HG03520 (cell line): ENCODE measurements at regions not wholly inside any gene's neighbourhood (a gene's known extent, or its start where the extent isn't known, plus 50 kb on each side); places are given as distances from the start of the nearest gene placed in this dataset.

ENCODE experiments used
- ATAC-seq: cut with Tn5 transposase; IDR thresholded peaks from one replicate; pipeline ENCODE4 v1.9.1; 2021; ENCODE audit warnings: mild to moderate bottlenecking, moderate library complexity; ENCODE audit not compliant: unreplicated experiment

DNA sequence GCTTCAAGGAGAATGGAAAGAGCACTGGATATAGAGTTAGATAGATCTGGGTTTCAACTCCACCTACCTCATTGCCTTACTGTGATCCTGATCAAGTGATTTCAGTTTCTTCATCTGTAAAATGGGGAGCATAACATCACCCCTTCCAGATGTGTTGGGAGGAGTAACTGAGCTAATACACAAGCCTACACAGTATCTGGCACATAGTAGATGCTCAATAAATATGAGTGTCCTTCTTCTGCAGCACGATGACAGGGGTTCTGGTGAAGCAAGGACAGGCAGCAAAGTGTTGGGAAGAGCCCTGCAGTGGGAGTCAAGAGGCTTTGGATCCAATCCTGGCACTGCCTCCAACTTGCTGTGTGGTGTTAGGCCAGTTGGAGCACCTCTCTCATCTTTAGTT, 270.0 kb downstream of the UACA start:
- no peak for ATAC-seq

DNA sequence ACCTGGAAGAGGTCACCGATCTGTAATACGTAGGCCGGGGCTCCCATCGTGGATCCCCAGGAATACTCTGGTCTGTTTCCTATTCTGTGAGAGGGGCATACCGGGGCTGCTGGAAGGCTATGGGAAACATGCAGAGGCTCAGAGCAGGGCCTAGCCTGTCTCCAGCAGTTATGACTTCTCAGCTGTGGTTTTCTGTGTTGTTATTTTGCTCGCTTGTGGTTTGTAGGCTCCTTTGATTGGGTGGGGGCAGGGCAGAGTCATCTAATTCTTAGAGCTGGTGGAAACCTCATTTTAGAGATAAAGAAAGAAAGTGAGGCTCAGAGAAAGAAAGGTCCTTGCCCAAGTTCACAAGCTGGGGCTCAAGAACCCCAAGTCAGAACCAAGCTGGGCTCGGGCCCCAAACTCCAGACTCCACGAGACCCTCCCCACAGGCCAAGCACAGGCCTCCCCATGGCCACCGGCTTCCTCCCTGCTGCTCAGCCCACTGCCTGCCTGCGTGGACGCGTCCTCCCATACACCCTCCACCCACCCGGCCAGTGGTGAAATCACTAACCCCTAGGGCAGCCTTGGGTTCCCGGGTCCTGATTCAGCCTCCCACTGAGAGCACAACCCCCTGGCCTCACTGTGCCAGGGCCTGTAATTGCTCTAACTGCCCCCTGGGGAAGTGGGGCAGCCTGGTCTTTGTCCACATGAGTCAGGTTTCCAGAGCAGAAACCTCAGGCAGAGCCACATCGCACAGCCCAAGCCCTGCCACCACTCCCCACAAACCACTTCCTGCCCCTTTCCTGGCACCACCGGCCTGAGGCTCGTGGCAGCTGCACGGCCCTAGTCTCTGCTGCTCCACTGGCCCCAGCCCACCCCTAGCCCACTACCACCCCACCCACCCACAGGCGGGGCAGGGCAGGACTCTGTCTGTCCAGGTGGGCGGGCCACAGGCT, 270.8 kb downstream of the UACA start:
- peak; percentile 45 for ATAC-seq

- no peak for ATAC-seq
These were observed 271.7 kb downstream of the UACA start for GRCh38 chr15:70491641-70492040.

DNA sequence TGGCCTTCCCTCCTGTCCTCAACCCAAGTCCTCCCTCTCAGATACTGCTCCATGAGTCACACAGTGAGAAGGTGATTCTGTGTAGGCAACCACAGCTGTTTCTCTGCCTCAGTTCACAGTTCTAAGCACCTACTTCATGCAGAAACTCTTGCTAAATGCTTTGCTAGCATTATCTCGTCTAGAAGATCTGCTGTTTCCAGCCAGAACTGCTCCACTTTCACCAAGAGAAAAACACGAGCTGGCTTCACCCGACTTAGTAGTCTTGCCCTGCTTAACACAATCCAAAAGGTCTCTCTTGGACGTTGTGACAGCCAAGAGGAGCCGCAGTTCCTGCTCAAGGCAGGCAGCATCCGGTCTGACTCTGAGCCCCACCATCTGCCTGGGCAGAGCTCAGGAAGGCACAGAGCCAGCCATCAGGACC, 272.1 kb downstream of the UACA start:
- no peak for ATAC-seq

DNA sequence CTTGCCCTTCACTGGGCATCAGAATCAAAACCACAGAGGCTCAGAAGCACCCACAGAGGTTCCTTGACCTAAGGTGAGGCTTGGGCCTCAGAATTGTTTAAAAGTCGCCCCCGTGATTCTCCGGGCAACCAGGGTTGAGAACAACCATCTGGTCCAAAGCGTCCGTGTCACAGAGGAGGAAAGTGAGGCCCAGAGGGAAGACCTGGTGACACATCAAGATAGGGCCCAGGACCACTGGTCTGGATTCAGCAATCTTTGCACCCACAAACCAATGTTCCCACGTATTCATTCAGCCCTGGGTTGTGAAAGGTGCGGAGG, 272.6 kb downstream of the UACA start:
- ATAC-seq: no peak

DNA sequence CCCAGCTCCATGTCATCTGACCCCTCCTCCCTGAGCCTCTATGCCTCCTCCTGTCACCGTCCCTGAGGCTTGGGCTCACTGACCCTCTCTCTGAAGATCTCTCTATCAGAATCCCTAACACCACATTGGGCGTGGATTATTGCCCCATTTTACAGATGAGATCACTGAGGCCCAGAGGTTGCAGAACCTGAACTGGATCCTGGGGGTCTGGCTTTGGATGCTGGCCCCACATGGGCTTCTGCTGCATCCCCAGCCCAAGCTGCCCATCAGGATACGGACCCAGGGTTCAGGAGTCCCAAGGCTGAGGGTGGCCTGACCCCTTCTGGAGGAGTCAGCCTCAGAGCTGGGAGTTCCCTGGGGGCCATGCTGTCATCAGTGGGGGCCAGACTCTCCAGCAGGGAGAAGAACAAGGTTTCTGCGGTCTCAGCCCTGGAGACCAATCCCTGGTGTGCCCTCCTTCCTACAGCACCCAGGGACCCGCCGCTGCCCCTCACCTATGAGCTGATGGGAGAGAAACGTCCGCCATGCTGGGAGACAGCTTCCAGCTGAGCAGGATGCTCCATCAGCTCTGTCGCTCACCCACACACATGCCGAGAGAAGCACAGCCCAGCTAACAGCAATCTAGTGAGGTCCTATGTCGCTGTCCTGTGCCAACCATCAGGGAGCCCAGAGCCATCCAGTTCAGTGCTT, 273.1 kb downstream of the UACA start:
- no peak for ATAC-seq

GRCh38 chr15:70488941-70489848, 274.2 kb downstream of the UACA start:
- no peak for ATAC-seq

DNA sequence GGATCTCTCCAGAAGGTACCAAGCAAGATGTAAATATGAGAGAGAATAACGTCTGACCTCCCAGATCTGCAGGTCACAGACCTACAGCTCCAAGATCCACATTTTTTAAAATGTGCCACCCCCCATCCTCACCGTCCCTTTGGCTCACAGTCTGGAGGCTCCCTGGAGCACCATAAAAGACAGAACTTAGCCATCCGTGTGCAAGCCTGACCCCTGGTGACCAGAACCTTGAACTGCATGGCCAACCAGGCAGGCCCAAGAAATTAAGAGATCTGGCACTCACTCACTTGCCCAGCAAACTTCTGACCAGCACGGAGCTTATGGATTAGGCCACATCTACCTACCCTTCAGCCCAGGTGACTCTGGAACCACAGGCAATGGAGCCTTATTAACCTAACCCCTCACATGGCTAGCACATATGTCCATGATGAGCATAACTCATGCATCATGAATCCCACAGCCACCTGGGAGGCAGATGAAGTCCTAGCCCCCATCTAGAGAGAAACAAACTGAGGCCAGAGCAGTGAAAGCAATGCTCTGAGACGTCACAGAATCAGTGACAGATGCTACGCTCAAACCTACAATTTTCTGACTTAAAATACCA, 275.3 kb downstream of the UACA start:
- no peak for ATAC-seq

- no peak for ATAC-seq
These were observed 276.0 kb downstream of the UACA start for GRCh38 chr15:70487387-70487740.

DNA sequence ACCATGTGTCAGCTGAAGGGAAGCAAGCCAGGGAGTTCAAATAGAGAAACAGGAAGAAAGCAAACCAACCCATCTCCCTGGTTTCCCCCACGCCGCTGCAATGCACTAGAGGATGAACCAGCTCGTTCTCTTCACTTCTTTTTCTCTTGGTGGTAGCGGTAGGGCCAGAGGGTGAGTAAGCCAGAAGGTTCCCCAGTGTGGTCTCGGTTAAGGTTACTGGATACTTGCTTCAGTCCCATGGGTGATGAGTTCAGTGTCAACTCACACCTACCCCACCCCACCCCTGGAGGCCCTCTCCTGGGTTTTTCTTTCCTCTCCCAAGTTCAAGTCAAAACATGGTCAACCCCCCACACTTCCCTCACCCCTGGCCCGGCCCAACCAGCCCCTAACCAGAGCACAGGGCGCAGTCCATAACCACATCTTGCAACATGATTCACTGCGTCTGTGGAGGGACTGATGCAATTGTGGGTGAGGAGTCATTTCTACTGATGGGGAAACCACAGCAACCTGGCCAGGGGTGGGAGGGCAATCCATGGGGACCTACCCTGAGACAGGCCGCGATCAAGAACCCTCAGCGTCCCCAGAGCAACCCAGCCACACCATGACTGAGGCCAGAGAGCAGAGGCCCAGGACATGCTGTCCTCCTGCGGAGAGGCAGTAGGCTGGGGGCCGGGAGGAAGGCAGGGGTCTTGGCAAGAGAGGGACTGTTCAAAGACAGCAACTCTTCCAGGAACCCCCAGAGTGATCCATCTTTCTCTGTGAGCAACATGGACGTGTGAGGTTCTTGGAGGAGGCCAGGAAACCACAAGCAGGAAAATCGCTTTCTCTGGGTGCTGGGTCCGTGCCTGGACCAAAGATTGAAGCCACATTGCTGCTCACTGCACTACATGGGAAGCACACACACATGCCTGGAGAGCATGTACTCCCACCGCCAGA, 276.6 kb downstream of the UACA start:
- ATAC-seq: peak; percentile 55

- no peak for ATAC-seq
These were observed 277.3 kb downstream of the UACA start for GRCh38 chr15:70486012-70486411.

GRCh38 chr15:70484993-70485392, 278.4 kb downstream of the UACA start:
- ATAC-seq: no peak

GRCh38 chr15:70483513-70483912, 279.8 kb downstream of the UACA start:
- no peak for ATAC-seq

- no peak for ATAC-seq
These were observed 283.0 kb downstream of the UACA start for GRCh38 chr15:70480196-70480856.

- ATAC-seq: no peak
These were observed 283.6 kb downstream of the UACA start for GRCh38 chr15:70479785-70480184.

DNA sequence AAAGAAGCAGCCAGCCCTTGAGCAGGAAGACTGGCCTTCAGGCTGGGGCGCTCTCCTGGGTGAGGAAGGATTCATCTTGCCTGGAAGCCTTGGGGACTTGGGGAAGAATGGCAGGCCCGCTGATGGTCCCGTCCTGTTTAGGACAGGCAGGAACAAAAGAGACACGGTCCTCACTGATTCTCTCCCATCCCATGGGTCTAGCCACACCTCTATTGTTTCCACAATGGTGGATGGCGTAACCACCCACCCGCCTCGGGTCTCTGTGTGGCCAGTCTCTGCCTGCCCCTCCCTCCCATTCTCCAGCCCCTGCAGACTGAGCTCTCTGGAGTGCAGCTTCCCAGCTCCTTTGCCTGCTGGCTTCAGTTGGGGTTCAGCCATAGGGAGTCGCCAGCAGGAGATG, 284.3 kb downstream of the UACA start:
- ATAC-seq: no peak

- ATAC-seq: no peak
These were observed 284.9 kb downstream of the UACA start for GRCh38 chr15:70478251-70478990.

DNA sequence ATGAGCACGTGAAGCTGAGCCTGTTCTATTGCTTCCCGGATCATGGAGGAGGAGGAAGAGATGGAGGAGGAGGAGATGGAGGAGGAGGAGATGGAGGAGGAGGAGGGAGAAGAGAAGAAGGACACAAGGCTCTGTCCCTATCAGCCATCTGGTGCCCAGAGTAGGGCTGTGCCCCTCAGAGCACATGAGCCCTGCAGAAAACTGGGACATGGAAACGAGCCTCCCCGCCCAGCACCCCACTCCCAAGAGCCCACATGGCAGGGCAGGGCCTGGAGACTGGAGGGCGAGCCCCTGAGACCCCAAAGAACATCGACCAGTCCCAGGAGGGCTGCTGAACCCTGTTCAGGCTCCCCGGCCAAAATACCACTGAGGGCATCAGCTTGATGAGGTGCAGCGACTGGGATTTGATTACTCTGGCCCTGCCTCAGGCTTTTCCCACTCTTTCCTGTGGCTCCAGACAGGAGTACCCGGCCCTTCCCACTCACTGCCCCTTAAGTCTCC, 285.6 kb downstream of the UACA start:
- no peak for ATAC-seq
